ENCODE measurements at regions not wholly inside any gene's neighbourhood (a gene's known extent, or its start where the extent isn't known, plus 50 kb on each side); places are given as distances from the start of the nearest gene placed in this dataset.

DNA sequence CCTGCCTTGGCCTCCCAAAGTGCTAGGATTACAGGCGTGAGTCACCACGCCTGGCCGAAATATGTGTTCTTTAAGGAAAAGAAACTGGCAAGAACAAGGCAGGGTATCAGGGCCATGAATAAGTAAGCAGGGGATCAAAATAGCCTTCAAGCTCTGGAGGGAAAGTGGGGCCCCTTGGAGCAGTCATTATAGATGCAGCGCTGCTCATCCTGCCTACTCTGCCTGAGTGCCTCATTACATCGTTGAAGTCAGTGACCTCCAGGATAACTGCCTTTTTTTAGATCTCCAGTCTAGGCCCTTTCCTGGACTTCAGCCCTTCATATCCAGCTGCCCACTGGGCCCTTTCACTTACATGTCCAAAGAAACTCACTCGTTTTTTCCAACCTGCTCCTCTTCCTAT lies 69.8 kb upstream of the PPM1B start:
- TF ChIP-seq, protein P1, sequence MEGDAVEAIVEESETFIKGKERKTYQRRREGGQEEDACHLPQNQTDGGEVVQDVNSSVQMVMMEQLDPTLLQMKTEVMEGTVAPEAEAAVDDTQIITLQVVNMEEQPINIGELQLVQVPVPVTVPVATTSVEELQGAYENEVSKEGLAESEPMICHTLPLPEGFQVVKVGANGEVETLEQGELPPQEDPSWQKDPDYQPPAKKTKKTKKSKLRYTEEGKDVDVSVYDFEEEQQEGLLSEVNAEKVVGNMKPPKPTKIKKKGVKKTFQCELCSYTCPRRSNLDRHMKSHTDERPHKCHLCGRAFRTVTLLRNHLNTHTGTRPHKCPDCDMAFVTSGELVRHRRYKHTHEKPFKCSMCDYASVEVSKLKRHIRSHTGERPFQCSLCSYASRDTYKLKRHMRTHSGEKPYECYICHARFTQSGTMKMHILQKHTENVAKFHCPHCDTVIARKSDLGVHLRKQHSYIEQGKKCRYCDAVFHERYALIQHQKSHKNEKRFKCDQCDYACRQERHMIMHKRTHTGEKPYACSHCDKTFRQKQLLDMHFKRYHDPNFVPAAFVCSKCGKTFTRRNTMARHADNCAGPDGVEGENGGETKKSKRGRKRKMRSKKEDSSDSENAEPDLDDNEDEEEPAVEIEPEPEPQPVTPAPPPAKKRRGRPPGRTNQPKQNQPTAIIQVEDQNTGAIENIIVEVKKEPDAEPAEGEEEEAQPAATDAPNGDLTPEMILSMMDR (IDR thresholded peaks at IDR 0.05) = no peak
- no peak for TF ChIP-seq POLR2A (IDR thresholded peaks at IDR 0.05)
